HepG2 (cell line): ENCODE measurements at regions not wholly inside any gene's neighbourhood (a gene's known extent, or its start where the extent isn't known, plus 50 kb on each side); places are given as distances from the start of the nearest gene placed in this dataset.

Experiments
- ATAC-seq: fragments of 200-7000 bp; cut with Tn5 transposase; 3 replicates; pipeline ENCODE4 v1.9.1; 2020; ENCODE audit warnings: mild to moderate bottlenecking, moderate library complexity
- BruUV-seq: library from RNA; stranded (reverse); fragments of 400-500 nt; replicated peaks from 2 replicates; lab custom pipeline; 2021; lab: Mats Ljungman, UMichigan
- CTCF ChIA-PET: fragments of 300-600 bp; formaldehyde crosslinking; extraction: SDS; loops from one replicate; lab custom pipeline; 2021; ENCODE audit warnings: low total read pairs, inconsistent platforms, low intra/inter-chr PET ratio; lab: Yijun Ruan, JAX
- POLR2A ChIA-PET: fragments of 350-600 bp; sonication (Branson Sonifier 250); formaldehyde crosslinking; loops from one replicate; lab custom pipeline; 2020; ENCODE audit warnings: antibody characterized with exemption, inconsistent platforms; lab: Yijun Ruan, JAX
- DNase-seq: peaks from one replicate; pipeline ENCODE4 v3.0.0-alpha.2; 2015; ENCODE audit warnings: low spot score
- FAIRE-seq: peaks from 3 replicates; lab custom pipeline; 2011; peaks lifted over from hg19 to GRCh38; lab: Jason Lieb, UNC
- H2AFZ ChIP-seq: one replicate; pipeline ENCODE4 v1.6.1; 2011; ENCODE audit warnings: low read length, inconsistent platforms
- H3K27ac ChIP-seq: fragments of 300-600 bp; 3 replicates; pipeline ENCODE4 v1.8.0; 2011; ENCODE audit warnings: mixed run types, mild to moderate bottlenecking, mixed read lengths, low read length, inconsistent platforms; ENCODE audit not compliant: insufficient read depth; ENCODE audit errors: extremely low read length
- H3K27me3 ChIP-seq, 2 experiments: fragments of 200-600 bp in 1 of 2; 2 replicates in 1 of 2; 3 replicates in 1 of 2; pipeline versions ENCODE4 v1.6.0 to v1.8.0; 2011; ENCODE audit warnings: low read length in 2 of 2, mild to moderate bottlenecking in 2 of 2, moderate library complexity in 2 of 2, inconsistent platforms in 1 of 2; ENCODE audit not compliant: insufficient read depth in 2 of 2, control insufficient read depth in 1 of 2
- H3K36me3 ChIP-seq, 2 experiments: fragments of 200-600 bp in 1 of 2; replicated peaks in 1 of 2; 2 replicates in 1 of 2; 3 replicates in 1 of 2; pipeline versions ENCODE4 v1.5.1 to v1.8.0; 2011; ENCODE audit warnings: low read length in 2 of 2, inconsistent platforms in 1 of 2; ENCODE audit not compliant: insufficient read depth in 2 of 2, control insufficient read depth in 1 of 2
- H3K4me1 ChIP-seq: 2 replicates; pipeline ENCODE4 v1.5.1; 2012; ENCODE audit warnings: low read length, inconsistent platforms; ENCODE audit not compliant: insufficient read depth
- H3K4me2 ChIP-seq: 2 replicates; pipeline ENCODE4 v1.6.0; 2011; ENCODE audit warnings: low read depth, low read length, inconsistent platforms
- H3K4me3 ChIP-seq, 3 experiments: fragments of 200-600 bp in 1 of 3; sonication (generic), shearing (Covaris generic) in 1 of 3; replicated peaks in 1 of 3; 2 replicates each; pipeline ENCODE4 v1.5.1; 2011 to 2016; ENCODE audit warnings: low read length in 3 of 3, inconsistent platforms in 2 of 3, low read depth in 2 of 3, mild to moderate bottlenecking in 2 of 3, control low read depth in 1 of 3, mixed read lengths in 1 of 3; ENCODE audit not compliant: insufficient read depth in 1 of 3
- H3K79me2 ChIP-seq: one replicate; pipeline ENCODE4 v1.6.1; 2011; ENCODE audit warnings: low read length, inconsistent platforms; ENCODE audit not compliant: insufficient read depth
- H3K9ac ChIP-seq: 2 replicates; pipeline ENCODE4 v1.6.0; 2011; ENCODE audit warnings: mild to moderate bottlenecking, low read depth, low read length, inconsistent platforms; ENCODE audit not compliant: insufficient read depth
- H3K9me3 ChIP-seq: 2 replicates; pipeline ENCODE4 v1.5.1; 2012; ENCODE audit warnings: mild to moderate bottlenecking, low read length
- H4K20me1 ChIP-seq: 2 replicates; pipeline ENCODE4 v1.6.0; 2011; ENCODE audit warnings: inconsistent platforms, mild to moderate bottlenecking, low read length, moderate library complexity; ENCODE audit not compliant: insufficient read depth
- CEBPG ChIP-seq: IDR thresholded peaks from 2 replicates; pipeline ENCODE4 v1.6.1; 2016
- DRAP1 ChIP-seq: IDR thresholded peaks from 2 replicates; pipeline ENCODE4 v1.6.1; 2016; ENCODE audit warnings: missing genetic modification reagents, missing compliant biosample characterization
- E2F2 ChIP-seq: sonication (generic); formaldehyde crosslinking; IDR thresholded peaks from 2 replicates; pipeline ENCODE4 v1.4.0; 2020; ENCODE audit warnings: missing genetic modification reagents, borderline replicate concordance
- EP300 ChIP-seq, 3 experiments: sonication (generic) in 1 of 3; formaldehyde crosslinking in 1 of 3; IDR thresholded peaks; 2 replicates each; pipeline versions ENCODE4 v1.5.1 to v1.6.1; 2011 to 2020; ENCODE audit warnings: low read depth in 2 of 3, low read length in 2 of 3, borderline replicate concordance in 1 of 3, improper control_type of control experiment in 1 of 3, mild to moderate bottlenecking in 1 of 3, missing genetic modification reagents in 1 of 3, moderate library complexity in 1 of 3
- KAT7 ChIP-seq: IDR thresholded peaks from 2 replicates; pipeline ENCODE4 v1.6.1; 2018; ENCODE audit warnings: borderline replicate concordance, missing compliant biosample characterization
- MAFF ChIP-seq: IDR thresholded peaks from 2 replicates; pipeline ENCODE4 v1.6.1; 2011; ENCODE audit warnings: low read depth, low read length, improper control_type of control experiment
- MED8 ChIP-seq: sonication (generic); formaldehyde crosslinking; IDR thresholded peaks from 2 replicates; pipeline ENCODE4 v1.8.1; 2023; ENCODE audit warnings: mild to moderate bottlenecking, missing genetic modification reagents; ENCODE audit not compliant: insufficient replicate concordance
- MTF2 ChIP-seq: sonication (generic); formaldehyde crosslinking; IDR thresholded peaks from 2 replicates; pipeline ENCODE4 v1.5.0; 2020; ENCODE audit warnings: missing genetic modification reagents, borderline replicate concordance
- RORA ChIP-seq: sonication (generic); formaldehyde crosslinking; IDR thresholded peaks from 2 replicates; pipeline ENCODE4 v1.5.0; 2020; ENCODE audit warnings: mild to moderate bottlenecking, missing genetic modification reagents, moderate library complexity
- RXRA ChIP-seq: sonication (generic); formaldehyde crosslinking; IDR thresholded peaks from 2 replicates; pipeline ENCODE4 v1.5.1; 2020; ENCODE audit warnings: missing genetic modification reagents
- SATB2 ChIP-seq: sonication (generic); formaldehyde crosslinking; IDR thresholded peaks from 2 replicates; pipeline ENCODE4 v1.5.0; 2020; ENCODE audit warnings: missing genetic modification reagents
- TAF1 ChIP-seq: sonication (generic); formaldehyde crosslinking; IDR thresholded peaks from 2 replicates; pipeline ENCODE4 v1.4.0; 2020; ENCODE audit warnings: missing genetic modification reagents
- THAP11 ChIP-seq: IDR thresholded peaks from 2 replicates; pipeline ENCODE4 v1.6.1; 2016; ENCODE audit warnings: missing biosample characterization, missing genetic modification reagents
- ZBTB39 ChIP-seq: sonication (generic); formaldehyde crosslinking; IDR thresholded peaks from 2 replicates; pipeline ENCODE4 v1.5.0; 2020; ENCODE audit warnings: missing genetic modification reagents
- ZFYVE20 ChIP-seq: sonication (generic); formaldehyde crosslinking; IDR thresholded peaks from 2 replicates; pipeline ENCODE4 v1.8.0; 2023; ENCODE audit warnings: low read depth, mild to moderate bottlenecking, moderate library complexity, missing genetic modification reagents, borderline replicate concordance
- ZNF124 ChIP-seq: sonication (generic); formaldehyde crosslinking; IDR thresholded peaks from 2 replicates; pipeline ENCODE4 v1.4.0; 2020; ENCODE audit warnings: missing genetic modification reagents
- ZNF431 ChIP-seq: sonication (generic); formaldehyde crosslinking; IDR thresholded peaks from 2 replicates; pipeline ENCODE4 v1.9.0; 2022; ENCODE audit warnings: missing genetic modification reagents, low read depth, mild to moderate bottlenecking, borderline replicate concordance
- ZNF512 ChIP-seq: sonication (generic); formaldehyde crosslinking; IDR thresholded peaks from 2 replicates; pipeline ENCODE4 v1.4.0; 2020; ENCODE audit warnings: mild to moderate bottlenecking, missing genetic modification reagents
- ZNF558 ChIP-seq: sonication (generic); formaldehyde crosslinking; IDR thresholded peaks from 2 replicates; pipeline ENCODE4 v1.9.0; 2022; ENCODE audit warnings: mild to moderate bottlenecking, missing genetic modification reagents, borderline replicate concordance
- ZNF570 ChIP-seq: sonication (generic); formaldehyde crosslinking; IDR thresholded peaks from 2 replicates; pipeline ENCODE4 v1.4.0; 2020; ENCODE audit warnings: mild to moderate bottlenecking, missing genetic modification reagents, borderline replicate concordance
- WGBS: methylation state at CpG from one replicate; pipeline ENCODE4 v1.1.6; 2017; ENCODE audit warnings: low lambda C conversion rate; 5-methylcytosine and 5-hydroxymethylcytosine counted together
- in situ Hi-C: cut with HindIII; loops from 2 replicates; pipeline ENCODE4 v1.10.0; 2017; ENCODE audit warnings: low pct_unique_long_range_greater_than_20kb; ENCODE audit not compliant: extremely low pct_ligation_motif_present
- intact Hi-C: fragments of 100-400 bp; cut with micrococcal nuclease; formaldehyde crosslinking; loops from one replicate; pipeline ENCODE4 v1.10.0; 2022; ENCODE audit not compliant: unreplicated experiment

GRCh38 chr5:74030371-74030770 is 404.4 kb downstream of the ARHGEF28 start (continued):
- TF ChIP-seq ZBTB39 (CRISPR knock-in tag) (no peak), RORA (CRISPR knock-in tag) (no peak), ZNF431 (CRISPR knock-in tag) (no peak), ZNF124 (no peak)

- peaks cover 0 to 2% of the 10 kb centered on the region in 2 experiments; a peak in 2 of 5 replicates for H3K27me3 ChIP-seq
- no peaks in the 10 kb centered on the region for H3K36me3 ChIP-seq
- no peak overlapping the region for H2AFZ ChIP-seq
- H3K4me2 ChIP-seq: no peak overlapping the region
- CTCF ChIA-PET: no interaction called here
- FAIRE-seq: no peak
- POLR2A ChIA-PET: no interaction called here
- no peaks in the 10 kb centered on the region for H3K9me3 ChIP-seq
- no peak overlapping the region for H3K4me3 ChIP-seq
- in situ Hi-C loops: no loop called here
- no peaks in the 10 kb centered on the region for H4K20me1 ChIP-seq
- no peak for DNase-seq
- intact Hi-C loops: no loop called here
- H3K27ac ChIP-seq: no peak overlapping the region
- ATAC-seq: no peak
- no peaks in the 10 kb centered on the region for H3K79me2 ChIP-seq
- no peaks in the 10 kb centered on the region for H3K4me1 ChIP-seq
- no peak overlapping the region for H3K9ac ChIP-seq
- no TSS peak for BruUV-seq
- 19% methylated on average over 4 of the region's 4 CpGs for WGBS
- TF ChIP-seq EP300 (IDR thresholded peaks at IDR 0.05; ENCODE audit: low read depth in 2 of 2, low read length in 2 of 2) (no peak), EP300 (CRISPR knock-in tag; IDR thresholded peaks at IDR 0.05; ENCODE audit: borderline replicate concordance) (no peak), ZFYVE20 (CRISPR knock-in tag) (no peak), RXRA (no peak), SATB2 (CRISPR knock-in tag) (no peak), ZNF570 (CRISPR knock-in tag) (no peak), ZNF558 (CRISPR knock-in tag) (no peak), THAP11 (CRISPR knock-in tag) (no peak), CEBPG (CRISPR knock-in tag) (no peak), MED8 (CRISPR knock-in tag) (no peak), MAFF (no peak), TAF1 (CRISPR knock-in tag) (no peak), ZNF512 (CRISPR knock-in tag) (no peak), DRAP1 (CRISPR knock-in tag) (no peak), KAT7 (CRISPR knock-in tag) (no peak), MTF2 (CRISPR knock-in tag) (no peak), E2F2 (CRISPR knock-in tag) (no peak)
Observed at GRCh38 chr5:74028976-74029375, 403.0 kb downstream of the ARHGEF28 start.
